Colonic mucosa (tissue), 4 donors: ENCODE measurements at regions not wholly inside any gene's neighbourhood (a gene's known extent, or its start where the extent isn't known, plus 50 kb on each side); places are given as distances from the start of the nearest gene placed in this dataset.

ENCODE experiments used
- DNase-seq: peaks from one replicate; pipeline ENCODE4 v3.0.0-alpha.2; 2020
- H3K27ac ChIP-seq: fragments of 200-600 bp; one replicate; pipeline ENCODE4 v1.8.0; 2021
- H3K27me3 ChIP-seq: fragments of 200-600 bp; one replicate; pipeline ENCODE4 v1.8.0; 2021
- H3K36me3 ChIP-seq: fragments of 200-600 bp; one replicate; pipeline ENCODE4 v1.8.0; 2021
- H3K4me1 ChIP-seq: fragments of 200-600 bp; one replicate; pipeline ENCODE4 v1.8.0; 2021; ENCODE audit warnings: mild to moderate bottlenecking
- H3K4me3 ChIP-seq: fragments of 200-600 bp; one replicate; pipeline ENCODE4 v1.8.0; 2021
- H3K9ac ChIP-seq, 2 donors: one replicate each; pipeline ENCODE4 v1.7.0; 2013; ENCODE audit warnings: control low read depth in 2 of 2, low read depth in 2 of 2, low read length in 2 of 2
- H3K9me3 ChIP-seq: fragments of 200-600 bp; one replicate; pipeline ENCODE4 v1.8.0; 2021
- intact Hi-C: fragments of 100-400 bp; cut with DNase I; formaldehyde crosslinking; loops from one replicate; pipeline ENCODE4 v1.14.1; 2022
- TF ChIP-seq, protein P1 (sequence below): fragments of 200-600 bp; IDR thresholded peaks from one replicate; pipeline ENCODE4 v1.8.0; 2022; ENCODE audit warnings: antibody characterized with exemption, mild to moderate bottlenecking
- donor health status: healthy.
- donor health status: DM: no; HTN: no; CAD: no.
- donor health status: DM: no; HTN: no; CAD: no.

GRCh38 chr18:67581178-67581577, 64.7 kb upstream of the DSEL start:
- no peaks in the 10 kb centered on the region for H3K9me3 ChIP-seq
- TF ChIP-seq, protein P1, sequence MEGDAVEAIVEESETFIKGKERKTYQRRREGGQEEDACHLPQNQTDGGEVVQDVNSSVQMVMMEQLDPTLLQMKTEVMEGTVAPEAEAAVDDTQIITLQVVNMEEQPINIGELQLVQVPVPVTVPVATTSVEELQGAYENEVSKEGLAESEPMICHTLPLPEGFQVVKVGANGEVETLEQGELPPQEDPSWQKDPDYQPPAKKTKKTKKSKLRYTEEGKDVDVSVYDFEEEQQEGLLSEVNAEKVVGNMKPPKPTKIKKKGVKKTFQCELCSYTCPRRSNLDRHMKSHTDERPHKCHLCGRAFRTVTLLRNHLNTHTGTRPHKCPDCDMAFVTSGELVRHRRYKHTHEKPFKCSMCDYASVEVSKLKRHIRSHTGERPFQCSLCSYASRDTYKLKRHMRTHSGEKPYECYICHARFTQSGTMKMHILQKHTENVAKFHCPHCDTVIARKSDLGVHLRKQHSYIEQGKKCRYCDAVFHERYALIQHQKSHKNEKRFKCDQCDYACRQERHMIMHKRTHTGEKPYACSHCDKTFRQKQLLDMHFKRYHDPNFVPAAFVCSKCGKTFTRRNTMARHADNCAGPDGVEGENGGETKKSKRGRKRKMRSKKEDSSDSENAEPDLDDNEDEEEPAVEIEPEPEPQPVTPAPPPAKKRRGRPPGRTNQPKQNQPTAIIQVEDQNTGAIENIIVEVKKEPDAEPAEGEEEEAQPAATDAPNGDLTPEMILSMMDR, result no peak

GRCh38 chr18:67577386-67577785, 60.9 kb upstream of the DSEL start:
- H3K9ac ChIP-seq, result no peak overlapping the region
- no peaks in the 10 kb centered on the region for H3K9me3 ChIP-seq
- H3K27me3 ChIP-seq, result no peaks in the 10 kb centered on the region
- no peak for DNase-seq
- no peaks in the 10 kb centered on the region for H3K4me1 ChIP-seq
- no peaks in the 10 kb centered on the region for H3K36me3 ChIP-seq
- intact Hi-C loops, result no loop called here
- H3K4me3 ChIP-seq, result no peak overlapping the region
- H3K27ac ChIP-seq, result no peak overlapping the region
- TF ChIP-seq, protein P1, result no peak

More at GRCh38 chr18:67581178-67581577, 64.7 kb upstream of the DSEL start:
- no peaks in the 10 kb centered on the region for H3K27me3 ChIP-seq
- H3K36me3 ChIP-seq, result no peaks in the 10 kb centered on the region
- H3K27ac ChIP-seq, result no peak overlapping the region
- intact Hi-C loops, result no loop called here
- no peak overlapping the region for H3K4me3 ChIP-seq
- H3K4me1 ChIP-seq, result no peaks in the 10 kb centered on the region
- no peak overlapping the region for H3K9ac ChIP-seq
- no peak for DNase-seq

DNA sequence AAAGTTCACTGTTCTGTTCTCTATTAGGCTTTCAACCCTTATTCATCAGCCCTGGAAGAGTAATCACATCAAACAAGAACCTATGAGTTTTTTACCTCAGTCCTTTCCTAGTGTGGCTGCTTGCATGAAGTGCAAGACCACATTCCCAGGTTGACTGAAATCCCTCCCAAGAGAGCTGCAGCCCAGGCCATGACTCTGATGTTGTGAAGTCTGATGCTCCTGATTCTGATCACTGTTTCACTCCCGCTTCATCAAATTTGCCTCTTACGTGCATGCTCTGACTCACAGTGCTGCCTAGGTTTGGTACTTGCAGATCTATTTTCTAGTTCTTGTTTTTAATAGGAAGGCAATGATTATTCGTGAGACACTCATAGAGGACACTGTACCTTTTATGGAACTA, 58.2 kb upstream of the DSEL start:
- intact Hi-C loops, result no loop called here
- H3K27ac ChIP-seq, result no peak overlapping the region

GRCh38 chr18:67568166-67568565, 51.6 kb upstream of the DSEL start:
- Histone ChIP-seq H3K4me1 (no peaks in the 10 kb centered on the region), H3K9me3 (no peaks in the 10 kb centered on the region), H3K27ac (no peak overlapping the region), H3K4me3 (no peak overlapping the region), H3K9ac (no peak overlapping the region), H3K27me3 (no peaks in the 10 kb centered on the region), H3K36me3 (no peaks in the 10 kb centered on the region)
- intact Hi-C loops, result no loop called here
- DNase-seq, result no peak
- TF ChIP-seq, protein P1, result no peak

More for the DNA sequence above, 58.2 kb upstream of the DSEL start:
- TF ChIP-seq, protein P1, result no peak
- no peaks in the 10 kb centered on the region for H3K9me3 ChIP-seq
- no peak for DNase-seq
- H3K27me3 ChIP-seq, result no peaks in the 10 kb centered on the region
- H3K36me3 ChIP-seq, result no peaks in the 10 kb centered on the region
- no peak overlapping the region for H3K9ac ChIP-seq
- no peaks in the 10 kb centered on the region for H3K4me1 ChIP-seq
- H3K4me3 ChIP-seq, result no peak overlapping the region
